Lower lobe of right lung (tissue), 2 donors: ENCODE measurements at regions not wholly inside any gene's neighbourhood (a gene's known extent, or its start where the extent isn't known, plus 50 kb on each side); places are given as distances from the start of the nearest gene placed in this dataset.

Experiments used
- ATAC-seq, 2 donors: fragments of 200-7000 bp; cut with Tn5 transposase; one replicate each; pipeline ENCODE4 v1.9.1; 2020 to 2022; ENCODE audit warnings: mild to moderate bottlenecking in 2 of 2, moderate library complexity in 2 of 2
- DNase-seq: peaks from one replicate; pipeline ENCODE4 v3.0.0-alpha.2; 2020
- H3K27ac ChIP-seq: fragments of 200-600 bp; one replicate; pipeline ENCODE4 v1.8.0; 2022
- H3K27me3 ChIP-seq: fragments of 200-600 bp; one replicate; pipeline ENCODE4 v1.8.0; 2022; ENCODE audit warnings: low read depth
- H3K36me3 ChIP-seq: fragments of 200-600 bp; one replicate; pipeline ENCODE4 v1.8.0; 2022; ENCODE audit warnings: mild to moderate bottlenecking
- H3K4me1 ChIP-seq: fragments of 200-600 bp; one replicate; pipeline ENCODE4 v1.8.0; 2022
- H3K4me3 ChIP-seq: fragments of 200-600 bp; one replicate; pipeline ENCODE4 v1.8.0; 2022; ENCODE audit warnings: mild to moderate bottlenecking
- H3K9me3 ChIP-seq: fragments of 200-600 bp; one replicate; pipeline ENCODE4 v1.8.0; 2022
- intact Hi-C: fragments of 100-400 bp; cut with DNase I; formaldehyde crosslinking; loops from one replicate; pipeline ENCODE4 v1.11.0; 2022
- TF ChIP-seq, protein P1 (sequence below): fragments of 200-600 bp; IDR thresholded peaks from one replicate; pipeline ENCODE4 v1.8.0; 2022; ENCODE audit warnings: antibody characterized with exemption, mild to moderate bottlenecking
- donor health status: DM: no; HTN: yes; CAD: no; lungs with severe emphysema.

DNA sequence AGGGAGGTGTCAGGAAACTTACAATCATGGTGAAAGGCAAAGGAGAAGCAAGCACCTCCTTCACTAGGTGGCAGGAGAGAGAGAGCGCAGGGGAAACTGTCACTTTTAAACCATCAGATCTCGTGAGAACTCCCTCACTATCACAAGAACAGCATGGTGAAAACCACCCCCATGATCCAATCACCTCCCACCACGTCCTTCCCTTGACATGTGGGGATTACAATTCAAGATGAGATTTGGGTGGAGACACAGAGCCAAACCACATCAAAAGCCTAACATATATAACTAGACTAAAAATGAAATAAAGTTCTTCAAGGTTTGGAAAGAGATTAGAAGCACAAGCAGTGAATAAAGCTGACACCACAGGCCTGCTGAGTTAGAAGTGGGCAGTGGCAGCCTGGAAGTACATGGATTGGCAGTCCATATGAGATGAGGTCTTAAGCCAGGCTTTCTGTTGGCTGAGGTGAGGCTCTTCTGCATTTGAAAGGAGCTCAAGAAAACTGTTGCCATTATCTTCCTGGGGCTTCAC is 96.4 kb upstream of the MDFIC start:
- TF ChIP-seq, protein P1, sequence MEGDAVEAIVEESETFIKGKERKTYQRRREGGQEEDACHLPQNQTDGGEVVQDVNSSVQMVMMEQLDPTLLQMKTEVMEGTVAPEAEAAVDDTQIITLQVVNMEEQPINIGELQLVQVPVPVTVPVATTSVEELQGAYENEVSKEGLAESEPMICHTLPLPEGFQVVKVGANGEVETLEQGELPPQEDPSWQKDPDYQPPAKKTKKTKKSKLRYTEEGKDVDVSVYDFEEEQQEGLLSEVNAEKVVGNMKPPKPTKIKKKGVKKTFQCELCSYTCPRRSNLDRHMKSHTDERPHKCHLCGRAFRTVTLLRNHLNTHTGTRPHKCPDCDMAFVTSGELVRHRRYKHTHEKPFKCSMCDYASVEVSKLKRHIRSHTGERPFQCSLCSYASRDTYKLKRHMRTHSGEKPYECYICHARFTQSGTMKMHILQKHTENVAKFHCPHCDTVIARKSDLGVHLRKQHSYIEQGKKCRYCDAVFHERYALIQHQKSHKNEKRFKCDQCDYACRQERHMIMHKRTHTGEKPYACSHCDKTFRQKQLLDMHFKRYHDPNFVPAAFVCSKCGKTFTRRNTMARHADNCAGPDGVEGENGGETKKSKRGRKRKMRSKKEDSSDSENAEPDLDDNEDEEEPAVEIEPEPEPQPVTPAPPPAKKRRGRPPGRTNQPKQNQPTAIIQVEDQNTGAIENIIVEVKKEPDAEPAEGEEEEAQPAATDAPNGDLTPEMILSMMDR: no peak
- peaks cover 7% of the 10 kb centered on the region for H3K9me3 ChIP-seq
- no peak overlapping the region for H3K27ac ChIP-seq
- no peak overlapping the region for H3K4me3 ChIP-seq
- H3K36me3 ChIP-seq: no peaks in the 10 kb centered on the region
- no peak for ATAC-seq
- intact Hi-C loops: no loop called here
- H3K27me3 ChIP-seq: no peaks in the 10 kb centered on the region
- H3K4me1 ChIP-seq: no peaks in the 10 kb centered on the region
- DNase-seq: no peak

- intact Hi-C loops: no loop called here
- Histone ChIP-seq H3K9me3 (peaks cover 7% of the 10 kb centered on the region), H3K36me3 (no peaks in the 10 kb centered on the region), H3K4me3 (no peak overlapping the region), H3K4me1 (no peaks in the 10 kb centered on the region), H3K27ac (no peak overlapping the region), H3K27me3 (no peaks in the 10 kb centered on the region)
- DNase-seq: no peak
- ATAC-seq: no peak
- TF ChIP-seq, protein P1: no peak
Measured at GRCh38 chr7:114830952-114831351, 90.9 kb upstream of the MDFIC start.

DNA sequence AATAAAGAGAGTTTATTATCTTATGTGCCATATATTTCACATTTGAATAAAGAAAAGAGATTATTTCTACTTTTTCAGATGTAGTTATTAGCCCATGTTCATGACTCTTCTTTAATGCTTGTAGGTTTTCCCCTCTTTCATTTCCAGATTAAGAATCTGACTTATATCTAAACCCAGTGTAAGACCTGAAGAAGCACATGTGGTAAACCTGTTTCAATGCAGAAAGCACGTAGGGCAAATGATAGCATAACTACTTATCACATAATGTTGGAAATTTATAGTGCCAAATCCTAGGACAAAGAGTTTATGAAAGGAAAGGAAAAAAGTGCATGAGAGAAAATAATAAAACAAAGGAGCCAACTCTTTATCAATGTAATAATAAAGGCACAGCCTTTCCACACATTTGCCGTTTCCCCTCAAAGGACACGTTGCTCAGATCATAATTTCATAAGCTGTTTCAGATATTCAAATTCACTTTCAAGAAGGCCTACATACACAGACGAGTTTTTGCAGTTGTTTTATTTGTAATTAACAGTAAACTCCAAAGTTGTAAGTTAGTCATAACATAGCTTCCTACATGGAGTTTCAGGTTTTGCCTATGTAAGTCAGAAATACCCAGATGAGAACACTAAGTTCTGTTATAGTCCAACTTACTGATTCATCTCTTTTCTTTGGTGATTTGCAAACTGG is 88.8 kb upstream of the MDFIC start:
- ATAC-seq: no peak
- no peaks in the 10 kb centered on the region for H3K4me1 ChIP-seq
- TF ChIP-seq, protein P1: no peak
- no peaks in the 10 kb centered on the region for H3K27me3 ChIP-seq
- intact Hi-C loops: no loop called here
- no peak for DNase-seq
- no peaks in the 10 kb centered on the region for H3K36me3 ChIP-seq
- no peaks in the 10 kb centered on the region for H3K9me3 ChIP-seq
- H3K4me3 ChIP-seq: no peak overlapping the region
- no peak overlapping the region for H3K27ac ChIP-seq

DNA sequence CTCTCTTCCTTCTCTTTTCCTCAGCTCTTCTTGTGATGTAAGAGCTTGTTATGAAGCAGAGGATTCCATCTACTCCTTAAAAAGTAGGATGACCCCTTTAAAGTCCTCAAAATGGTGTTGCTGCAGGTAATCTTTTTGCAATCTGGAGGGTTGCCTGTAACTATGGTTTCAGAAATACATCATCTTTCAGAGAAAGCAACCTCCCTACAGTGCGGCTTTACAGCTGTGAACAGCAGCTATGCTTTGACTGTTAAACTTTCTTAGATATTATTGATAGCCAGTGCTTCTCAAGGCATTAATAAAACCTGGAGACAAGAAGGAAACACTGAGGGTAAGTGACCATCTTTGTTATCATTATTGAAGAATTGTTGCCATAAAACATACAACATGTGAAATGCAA is 86.6 kb upstream of the MDFIC start:
- intact Hi-C loops: no loop called here
- no peak for ATAC-seq
- Histone ChIP-seq H3K9me3 (no peaks in the 10 kb centered on the region), H3K4me1 (no peaks in the 10 kb centered on the region), H3K36me3 (no peaks in the 10 kb centered on the region), H3K27ac (no peak overlapping the region), H3K27me3 (no peaks in the 10 kb centered on the region), H3K4me3 (no peak overlapping the region)
- TF ChIP-seq, protein P1: no peak
- DNase-seq: no peak

DNA sequence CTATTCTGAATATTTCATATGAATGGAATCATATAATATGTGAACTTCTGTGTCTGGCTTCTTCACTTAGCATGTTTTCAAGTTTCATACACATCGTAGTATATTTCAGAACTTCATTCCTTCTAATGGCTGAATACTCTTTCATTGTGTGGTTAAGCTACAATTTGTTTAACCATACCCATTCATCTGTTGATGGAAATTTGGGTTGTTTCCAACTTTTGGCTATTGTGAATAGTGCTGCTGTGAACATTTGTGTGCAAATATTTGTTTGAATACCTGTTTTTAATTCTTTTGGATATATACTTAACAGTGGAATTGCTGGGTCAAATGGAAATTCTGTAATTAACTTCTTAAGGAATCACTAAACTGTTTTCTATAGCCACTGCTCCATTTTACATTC is 86.0 kb upstream of the MDFIC start:
- TF ChIP-seq, protein P1: no peak
- Histone ChIP-seq H3K36me3 (no peaks in the 10 kb centered on the region), H3K27ac (no peak overlapping the region), H3K27me3 (no peaks in the 10 kb centered on the region), H3K4me3 (no peak overlapping the region), H3K4me1 (no peaks in the 10 kb centered on the region), H3K9me3 (no peaks in the 10 kb centered on the region)
- intact Hi-C loops: no loop called here
- ATAC-seq (no peak), DNase-seq (no peak)
